ENCODE measurements at regions not wholly inside any gene's neighbourhood (a gene's known extent, or its start where the extent isn't known, plus 50 kb on each side); places are given as distances from the start of the nearest gene placed in this dataset.
"Not testable (repeated sequence)": the region's sequence is repeated elsewhere in the genome, so short reads cannot be mapped to it uniquely, and the experiment has no call there.

- Mint-ChIP-seq H3K27ac (no peak overlapping the region), H3K4me1 (peaks cover 0 to 4% of the 10 kb centered on the region in 2 donors), H3K4me3 (no peak overlapping the region), H3K9me3 (peaks cover 0 to 2% (median 0%) of the 10 kb centered on the region in 6 donors), H3K27me3 (ENCODE audit: low read depth in 3 of 3) (peaks cover 0 to 2% (median 1%) of the 10 kb centered on the region in 3 donors), H3K36me3 (peaks cover 0 to 6% (median 0%) of the 10 kb centered on the region in 3 donors)
- no peak for DNase-seq
These were observed 123.5 kb downstream of the LIPG start for GRCh38 chr18:49685231-49685942.

- H3K4me1 Mint-ChIP-seq; H3K36me3 Mint-ChIP-seq; H3K27ac Mint-ChIP-seq; H3K4me3 Mint-ChIP-seq; H3K27me3 Mint-ChIP-seq (ENCODE audit: low read depth in 3 of 3); H3K9me3 Mint-ChIP-seq; DNase-seq: not testable (repeated sequence)
These were observed 120.9 kb downstream of the LIPG start for GRCh38 chr18:49682803-49683190.

GRCh38 chr18:49682173-49682802 is 120.4 kb downstream of the LIPG start:
- no peak for DNase-seq
- peaks cover 0 to 6% (median 0%) of the 10 kb centered on the region in 3 donors for H3K36me3 Mint-ChIP-seq

GRCh38 chr18:49681387-49681786 is 119.5 kb downstream of the LIPG start:
- H3K4me1 Mint-ChIP-seq = no peaks in the 10 kb centered on the region
- no peak for DNase-seq
- peaks cover 0 to 2% (median 0%) of the 10 kb centered on the region in 6 donors for H3K9me3 Mint-ChIP-seq
- no peak overlapping the region for H3K4me3 Mint-ChIP-seq
- H3K27me3 Mint-ChIP-seq (ENCODE audit: low read depth in 3 of 3) = peaks cover 0 to 2% (median 1%) of the 10 kb centered on the region in 3 donors
- peaks cover 0 to 6% (median 0%) of the 10 kb centered on the region in 3 donors for H3K36me3 Mint-ChIP-seq
- no peak overlapping the region for H3K27ac Mint-ChIP-seq

More at GRCh38 chr18:49682173-49682802, 120.4 kb downstream of the LIPG start:
- H3K27me3 Mint-ChIP-seq (ENCODE audit: low read depth in 3 of 3) = peaks cover 0 to 2% (median 1%) of the 10 kb centered on the region in 3 donors
- H3K4me3 Mint-ChIP-seq = no peak overlapping the region
- H3K9me3 Mint-ChIP-seq = peaks cover 0 to 2% (median 0%) of the 10 kb centered on the region in 6 donors
- H3K27ac Mint-ChIP-seq = no peak overlapping the region
- no peaks in the 10 kb centered on the region for H3K4me1 Mint-ChIP-seq

GRCh38 chr18:49678440-49678839 is 116.6 kb downstream of the LIPG start:
- Mint-ChIP-seq H3K4me3 (no peak overlapping the region), H3K4me1 (no peaks in the 10 kb centered on the region), H3K9me3 (peaks cover 0 to 2% (median 0%) of the 10 kb centered on the region in 6 donors), H3K27ac (no peak overlapping the region), H3K36me3 (no peaks in the 10 kb centered on the region), H3K27me3 (ENCODE audit: low read depth in 3 of 3) (peaks cover 1 to 6% (median 4%) of the 10 kb centered on the region in 3 donors)
- DNase-seq = no peak

GRCh38 chr18:49677762-49678413 is 116.0 kb downstream of the LIPG start:
- no peak for DNase-seq
- no peaks in the 10 kb centered on the region for H3K36me3 Mint-ChIP-seq
- peaks cover 0 to 2% (median 0%) of the 10 kb centered on the region in 6 donors for H3K9me3 Mint-ChIP-seq
- H3K27ac Mint-ChIP-seq = peak overlapping the region in 1 of 6 donors; percentile 31
- H3K4me3 Mint-ChIP-seq = no peak overlapping the region
- H3K4me1 Mint-ChIP-seq = no peaks in the 10 kb centered on the region
- H3K27me3 Mint-ChIP-seq (ENCODE audit: low read depth in 3 of 3) = peaks cover 1 to 5% (median 4%) of the 10 kb centered on the region in 3 donors

GRCh38 chr18:49677081-49677480 is 115.2 kb downstream of the LIPG start:
- DNase-seq = no peak
- Mint-ChIP-seq H3K4me3 (no peak overlapping the region), H3K27ac (no peak overlapping the region), H3K36me3 (peaks cover 0 to 2% (median 0%) of the 10 kb centered on the region in 3 donors), H3K4me1 (no peaks in the 10 kb centered on the region), H3K27me3 (ENCODE audit: low read depth in 3 of 3) (peaks cover 1 to 5% (median 4%) of the 10 kb centered on the region in 3 donors), H3K9me3 (no peaks in the 10 kb centered on the region)

- DNase-seq = no peak
- Mint-ChIP-seq H3K4me3 (no peak overlapping the region), H3K36me3 (peaks cover 0 to 3% (median 0%) of the 10 kb centered on the region in 3 donors), H3K4me1 (no peaks in the 10 kb centered on the region), H3K27ac (no peak overlapping the region), H3K9me3 (no peaks in the 10 kb centered on the region), H3K27me3 (ENCODE audit: low read depth in 3 of 3) (peaks cover 1 to 13% (median 5%) of the 10 kb centered on the region in 3 donors)
These were observed 111.4 kb downstream of the LIPG start for GRCh38 chr18:49673281-49673680.

- Mint-ChIP-seq H3K36me3 (peaks cover 0 to 3% (median 0%) of the 10 kb centered on the region in 3 donors), H3K27ac (no peak overlapping the region), H3K27me3 (ENCODE audit: low read depth in 3 of 3) (peaks cover 1 to 16% (median 5%) of the 10 kb centered on the region in 3 donors), H3K9me3 (no peaks in the 10 kb centered on the region), H3K4me1 (no peaks in the 10 kb centered on the region), H3K4me3 (no peak overlapping the region)
- DNase-seq = no peak
These were observed 111.0 kb downstream of the LIPG start for GRCh38 chr18:49672853-49673252.

GRCh38 chr18:49669403-49669802 is 107.5 kb downstream of the LIPG start:
- Mint-ChIP-seq H3K9me3 (no peaks in the 10 kb centered on the region), H3K4me3 (no peak overlapping the region), H3K27ac (no peak overlapping the region), H3K36me3 (peaks cover 0 to 3% (median 0%) of the 10 kb centered on the region in 3 donors), H3K27me3 (ENCODE audit: low read depth in 3 of 3) (peaks cover 0 to 17% (median 4%) of the 10 kb centered on the region in 3 donors), H3K4me1 (no peaks in the 10 kb centered on the region)
- DNase-seq = no peak

- H3K27me3 Mint-ChIP-seq (ENCODE audit: low read depth in 3 of 3) = peaks cover 0 to 16% (median 2%) of the 10 kb centered on the region in 3 donors
- no peak overlapping the region for H3K27ac Mint-ChIP-seq
- H3K36me3 Mint-ChIP-seq = peaks cover 0 to 3% (median 0%) of the 10 kb centered on the region in 3 donors
- DNase-seq = no peak
- H3K4me1 Mint-ChIP-seq = no peaks in the 10 kb centered on the region
- H3K9me3 Mint-ChIP-seq = no peaks in the 10 kb centered on the region
- H3K4me3 Mint-ChIP-seq = no peak overlapping the region
These were observed 106.9 kb downstream of the LIPG start for GRCh38 chr18:49668574-49669275.

- Mint-ChIP-seq H3K27me3 (ENCODE audit: low read depth in 3 of 3) (peaks cover 0 to 16% (median 2%) of the 10 kb centered on the region in 3 donors), H3K36me3 (peaks cover 0 to 3% (median 0%) of the 10 kb centered on the region in 3 donors), H3K4me1 (no peaks in the 10 kb centered on the region), H3K27ac (no peak overlapping the region), H3K9me3 (no peaks in the 10 kb centered on the region), H3K4me3 (no peak overlapping the region)
- no peak for DNase-seq
These were observed 105.6 kb downstream of the LIPG start for GRCh38 chr18:49667462-49667861.

GRCh38 chr18:49666045-49666775 is 104.4 kb downstream of the LIPG start:
- Mint-ChIP-seq H3K4me3 (no peak overlapping the region), H3K36me3 (no peaks in the 10 kb centered on the region), H3K4me1 (no peaks in the 10 kb centered on the region), H3K9me3 (no peaks in the 10 kb centered on the region), H3K27me3 (ENCODE audit: low read depth in 3 of 3) (peaks cover 0 to 16% (median 2%) of the 10 kb centered on the region in 3 donors), H3K27ac (no peak overlapping the region)
- no peak for DNase-seq
